Stimulated activated CD8-positive, alpha-beta memory T cell treated with anti-CD3 and anti-CD28 coated beads, Interleukin-4, amount 100 ng/mL, for 48 hours (primary cell): ENCODE measurements at regions not wholly inside any gene's neighbourhood (a gene's known extent, or its start where the extent isn't known, plus 50 kb on each side); places are given as distances from the start of the nearest gene placed in this dataset.
"Not testable (repeated sequence)": the region's sequence is repeated elsewhere in the genome, so short reads cannot be mapped to it uniquely, and the experiment has no call there.

Source experiments
- DNase-seq: peaks from one replicate; pipeline ENCODE4 v3.0.0-alpha.2; 2020

DNA sequence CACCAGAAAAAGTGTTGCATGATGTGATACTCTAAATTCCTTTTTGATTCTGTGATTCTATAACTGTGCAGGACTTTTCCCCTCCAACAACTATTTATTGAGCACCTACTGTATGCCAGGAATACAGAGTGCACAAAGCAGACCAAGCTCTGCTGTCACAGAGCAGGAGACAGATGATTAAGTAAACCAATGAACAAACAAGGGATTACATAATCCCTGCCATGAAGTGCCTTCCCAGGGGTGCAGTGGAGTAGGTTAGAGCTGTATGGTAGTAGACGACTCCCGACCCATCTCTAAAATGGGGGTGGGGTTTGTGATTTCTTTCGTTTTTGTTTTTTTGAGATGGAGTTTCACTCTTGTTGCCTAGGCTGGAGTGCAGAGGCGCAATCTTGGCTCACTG lies 213.9 kb downstream of the TBX5 start:
- no peak for DNase-seq

DNA sequence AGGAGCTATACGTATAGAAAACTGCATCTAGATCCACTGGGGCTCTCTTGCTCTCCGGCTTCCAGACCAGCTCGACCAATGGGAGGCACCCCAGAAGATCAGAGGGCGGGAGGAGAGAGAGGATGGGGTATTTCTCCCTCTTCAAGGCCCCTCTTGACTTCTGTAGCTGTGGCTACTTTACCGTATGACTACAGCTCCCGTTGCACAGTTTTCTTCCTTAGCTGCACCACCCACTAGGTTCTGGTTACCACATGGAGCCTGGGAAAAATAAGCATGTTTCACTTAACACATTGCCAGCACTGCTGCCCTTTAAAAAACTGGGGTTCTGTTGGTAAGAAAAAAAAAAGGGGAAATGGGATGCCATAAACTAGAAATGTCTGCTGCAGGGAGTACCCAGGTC lies 214.4 kb downstream of the TBX5 start:
- DNase-seq, result no peak

DNA sequence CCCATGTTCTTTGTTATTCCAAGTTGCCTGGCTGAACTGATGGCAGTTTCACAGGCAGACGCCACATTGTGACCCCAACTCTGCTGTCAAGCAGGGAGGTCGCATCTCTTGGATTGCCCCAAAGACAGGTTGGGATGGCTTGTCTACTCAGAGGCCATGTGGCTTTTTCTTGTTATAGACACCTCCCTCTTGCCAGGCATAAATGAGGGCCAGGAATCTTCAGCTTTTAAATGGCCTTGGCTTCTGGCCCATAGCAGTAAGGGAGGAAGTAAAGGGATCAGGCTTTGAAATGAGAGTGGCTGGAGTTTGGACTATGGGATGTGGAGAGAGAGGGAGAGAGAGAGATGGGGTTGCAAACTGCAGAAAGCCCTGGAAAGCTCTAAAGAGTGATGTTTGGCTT lies 215.0 kb downstream of the TBX5 start:
- DNase-seq, result no peak

DNA sequence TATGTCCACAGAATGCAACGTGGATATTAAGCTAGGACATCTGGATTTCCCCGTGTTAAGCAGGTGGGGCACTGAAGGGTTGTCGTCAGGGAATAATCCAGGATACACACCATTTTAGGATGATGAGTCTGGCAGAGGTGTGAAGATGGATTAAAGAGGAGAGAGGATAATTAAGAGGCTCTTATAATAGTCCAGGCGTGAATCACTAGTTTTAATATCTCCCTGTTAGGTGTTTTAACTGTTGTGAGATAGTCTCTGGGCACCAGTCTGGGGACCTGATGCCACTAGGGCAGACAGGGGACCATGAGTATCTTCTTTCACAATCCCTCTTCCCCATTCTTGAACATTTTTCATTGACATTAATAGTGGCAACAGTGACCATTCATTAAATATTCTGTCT lies 216.7 kb downstream of the TBX5 start:
- no peak for DNase-seq

GRCh38 chr12:114186241-114187002 lies 219.5 kb downstream of the TBX5 start:
- no peak for DNase-seq

GRCh38 chr12:114185036-114185435 lies 218.9 kb upstream of the RBM19 start:
- DNase-seq, result no peak

GRCh38 chr12:114174326-114174725 lies 208.2 kb upstream of the RBM19 start:
- DNase-seq, result no peak

DNA sequence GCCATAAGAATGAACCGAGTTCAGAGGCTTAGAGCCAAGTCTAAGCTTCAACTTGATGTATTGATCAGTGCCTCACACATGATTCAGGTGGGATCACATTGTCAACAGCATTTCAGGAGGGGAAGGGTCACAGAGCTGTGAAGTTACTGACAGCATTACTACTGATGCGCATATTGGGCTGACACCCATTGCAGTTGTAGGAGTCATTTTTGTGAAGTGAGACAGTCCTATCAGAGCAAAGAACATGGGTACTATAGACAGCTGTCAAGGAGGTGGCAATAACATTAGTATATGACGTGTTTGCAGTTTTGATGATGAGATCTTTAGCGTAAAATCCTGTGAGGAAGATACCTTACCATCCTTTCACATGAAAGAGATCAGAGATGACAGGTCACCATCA lies 206.0 kb upstream of the RBM19 start:
- DNase-seq, result no peak

GRCh38 chr12:114168061-114168460 lies 201.9 kb upstream of the RBM19 start:
- DNase-seq, result no peak

DNA sequence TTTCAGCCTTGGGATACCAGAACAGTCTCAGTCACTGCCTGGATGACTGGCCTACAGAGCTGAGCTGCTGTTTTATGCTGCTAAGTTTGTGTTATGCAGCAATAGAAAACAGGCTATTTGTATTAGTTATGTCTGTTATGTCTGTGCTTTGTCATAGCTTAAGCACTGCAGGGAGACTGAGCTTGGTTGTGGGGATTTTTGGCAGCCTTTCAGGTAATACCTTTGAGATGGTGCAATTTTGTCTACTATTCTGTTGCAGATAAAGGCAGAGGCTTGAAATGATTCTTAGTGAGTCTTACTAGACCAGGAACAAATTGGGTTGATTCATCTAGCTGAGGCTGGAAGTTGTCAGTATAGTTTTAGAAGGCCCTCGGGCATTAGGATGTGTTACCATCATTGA lies 201.3 kb upstream of the RBM19 start:
- DNase-seq, result no peak

DNA sequence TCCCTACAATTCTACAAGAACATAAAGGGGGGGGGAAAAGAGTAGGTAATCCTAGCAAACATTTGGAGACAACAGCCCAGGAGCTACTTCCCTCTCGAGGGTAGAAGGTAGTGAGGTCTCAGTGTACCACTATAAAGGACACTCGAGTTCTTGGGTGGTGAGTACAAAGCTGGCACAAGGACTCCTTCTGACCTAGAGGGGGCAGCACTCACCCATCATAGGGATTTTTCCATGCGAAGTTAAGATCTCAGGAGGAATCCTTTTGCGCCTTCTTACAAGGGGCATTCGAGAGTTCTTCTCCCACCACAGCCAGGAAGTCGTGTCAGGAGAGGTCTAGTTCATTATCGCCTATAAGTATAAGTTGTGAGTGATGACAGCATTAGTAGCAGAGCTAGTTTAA lies 200.2 kb upstream of the RBM19 start:
- peak; percentile 22 for DNase-seq

GRCh38 chr12:114165921-114166320 lies 199.8 kb upstream of the RBM19 start:
- DNase-seq, result no peak

- DNase-seq, result no peak
These were observed 198.2 kb upstream of the RBM19 start for GRCh38 chr12:114164351-114164750.

DNA sequence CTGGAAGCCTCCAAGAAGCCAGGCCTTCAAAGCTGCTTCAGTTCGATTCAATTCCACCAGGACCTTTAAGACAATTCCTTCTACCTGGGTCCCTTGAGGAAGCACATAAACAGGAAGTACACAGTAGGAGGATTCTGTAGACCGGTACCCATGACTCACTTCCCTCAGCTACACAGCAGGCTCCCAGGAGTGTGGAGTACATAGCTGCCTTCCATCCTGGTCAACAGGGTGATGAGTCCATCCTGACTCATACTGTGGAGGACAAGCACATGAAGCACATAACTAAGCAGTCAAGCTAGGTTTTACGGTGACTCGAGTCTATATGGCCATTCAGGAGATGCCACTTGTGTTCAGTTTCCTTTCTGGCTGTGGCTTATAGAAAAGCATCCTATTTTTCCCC lies 197.6 kb upstream of the RBM19 start:
- no peak for DNase-seq

DNA sequence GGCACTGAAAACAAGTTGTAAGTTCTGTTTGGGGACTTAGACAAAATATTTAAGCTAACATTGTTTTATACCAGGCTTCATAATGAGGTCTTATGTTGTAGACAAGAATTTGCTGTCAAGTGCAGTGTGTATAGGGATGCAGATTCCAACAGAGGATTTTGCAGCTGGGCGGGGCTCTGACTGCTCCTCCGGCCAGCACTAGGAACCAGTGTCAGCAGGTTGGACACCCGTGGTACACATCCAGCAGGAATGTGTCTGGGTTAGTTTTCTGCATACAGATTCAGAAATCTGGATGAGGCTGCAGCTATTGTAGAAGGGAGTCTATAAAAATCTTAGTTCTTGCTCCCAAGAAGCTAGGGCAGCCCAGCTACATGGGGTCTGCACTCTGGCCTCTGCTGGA lies 194.3 kb upstream of the RBM19 start:
- DNase-seq, result no peak

- no peak for DNase-seq
These were observed 186.8 kb upstream of the RBM19 start for GRCh38 chr12:114152890-114153289.

- DNase-seq, result no peak
These were observed 185.9 kb upstream of the RBM19 start for GRCh38 chr12:114152066-114152465.

DNA sequence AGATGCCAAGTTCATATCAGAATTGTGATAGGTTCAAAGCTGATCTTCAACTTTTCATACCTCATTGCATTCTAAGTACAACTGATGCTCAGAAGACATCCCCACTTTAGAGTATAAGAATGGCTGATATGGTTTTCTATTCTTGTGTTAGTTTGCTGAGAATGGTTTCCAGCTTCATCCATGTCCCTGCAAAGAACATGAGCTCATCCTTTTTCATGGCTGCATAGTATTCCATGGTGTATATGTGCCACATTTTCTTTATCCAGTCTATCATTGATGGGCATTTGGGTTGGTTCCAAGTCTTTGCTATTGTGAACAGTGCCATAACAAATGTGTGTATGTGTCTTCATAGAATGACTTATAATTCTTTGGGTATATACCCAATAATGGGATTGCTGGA lies 184.5 kb upstream of the RBM19 start:
- not testable (repeated sequence) for DNase-seq

DNA sequence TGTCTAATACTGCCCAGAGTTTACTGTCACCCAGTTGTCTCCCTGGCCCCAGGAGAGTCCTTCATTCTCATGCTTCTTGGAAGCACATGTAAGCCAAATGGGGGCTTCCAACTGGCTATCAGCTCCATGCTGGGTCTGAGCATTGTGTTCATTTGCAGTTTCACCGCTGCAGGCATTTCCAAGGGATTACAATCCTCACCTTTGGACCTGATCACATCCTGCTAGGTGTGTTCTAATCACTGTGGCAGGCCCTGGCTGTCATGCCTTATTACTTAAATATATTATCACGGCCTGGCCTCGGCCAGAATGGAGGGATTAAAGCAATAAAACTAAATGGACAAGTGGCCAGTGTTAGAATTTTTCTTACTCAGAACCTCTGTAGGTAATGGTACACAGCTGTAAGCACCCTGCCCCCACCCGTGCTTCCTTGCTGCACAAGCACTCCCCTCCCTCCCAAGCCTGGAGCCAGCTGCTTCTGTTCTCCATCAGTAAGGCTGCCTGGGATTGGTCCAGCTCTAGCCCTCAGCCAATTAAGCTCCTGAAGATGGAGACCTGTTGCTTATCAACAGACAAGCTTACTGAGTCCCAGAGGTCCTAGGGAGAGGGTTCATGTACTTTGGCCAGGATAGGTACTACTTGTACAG lies 175.9 kb upstream of the RBM19 start:
- no peak for DNase-seq

- no peak for DNase-seq
These were observed 174.5 kb upstream of the RBM19 start for GRCh38 chr12:114140576-114140975.

- no peak for DNase-seq
These were observed 170.5 kb upstream of the RBM19 start for GRCh38 chr12:114136631-114137030.

DNA sequence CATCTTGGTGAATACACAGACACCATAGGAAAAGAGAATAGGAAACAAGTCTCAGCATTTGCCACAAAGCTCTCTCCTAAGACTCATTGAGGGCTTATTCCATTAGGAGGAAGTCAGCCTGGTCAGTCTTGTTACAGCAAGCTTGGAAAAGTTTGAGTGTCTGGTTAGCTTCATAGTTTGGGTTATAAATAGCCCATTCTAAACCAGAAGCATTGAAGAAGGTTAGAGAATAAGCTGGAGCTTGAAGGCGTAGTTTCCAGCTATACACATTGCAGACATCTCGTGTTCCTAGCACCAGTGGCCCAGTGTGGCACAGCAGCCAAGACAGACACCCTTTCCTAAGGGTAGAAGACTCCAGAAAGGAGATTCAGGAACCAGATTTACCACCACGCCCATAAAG lies 168.8 kb upstream of the RBM19 start:
- DNase-seq, result no peak

GRCh38 chr12:114131824-114132223 lies 165.7 kb upstream of the RBM19 start:
- DNase-seq, result no peak

DNA sequence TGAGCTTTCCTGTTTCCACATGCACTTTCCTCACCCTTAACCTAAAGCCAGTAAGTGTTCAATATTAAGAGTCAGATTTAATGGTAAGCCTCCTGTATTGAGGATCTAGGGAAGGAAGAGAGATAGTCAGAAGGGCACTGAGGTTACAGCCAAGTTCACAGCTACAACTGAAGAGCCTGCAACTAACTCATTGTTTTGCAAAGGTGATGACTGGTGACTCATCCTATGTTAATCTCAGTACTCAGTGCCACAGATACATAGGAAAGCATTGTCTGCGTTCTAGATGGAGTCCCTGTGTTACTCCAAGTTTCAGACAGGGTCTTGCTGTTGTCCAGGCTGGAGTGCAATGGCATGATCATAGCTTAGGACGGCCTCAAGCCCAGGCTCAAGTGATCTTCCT lies 157.0 kb upstream of the RBM19 start:
- no peak for DNase-seq

- no peak for DNase-seq
These were observed 155.9 kb upstream of the RBM19 start for GRCh38 chr12:114122016-114122415.
